Glutamatergic neuron (in vitro differentiated cells): ENCODE measurements at regions not wholly inside any gene's neighbourhood (a gene's known extent, or its start where the extent isn't known, plus 50 kb on each side); places are given as distances from the start of the nearest gene placed in this dataset.
"Not testable (repeated sequence)": the region's sequence is repeated elsewhere in the genome, so short reads cannot be mapped to it uniquely, and the experiment has no call there.

Experiments
- DNase-seq: peaks from one replicate; pipeline ENCODE4 v3.0.0; 2022
- H3K27ac Mint-ChIP-seq: one replicate; pipeline ENCODE4 v1.8.0; 2020; ENCODE audit warnings: mild to moderate bottlenecking, mixed read lengths, inconsistent platforms; ENCODE audit not compliant: unreplicated experiment
- H3K27me3 Mint-ChIP-seq: one replicate; pipeline ENCODE4 v1.8.0; 2020; ENCODE audit warnings: mild to moderate bottlenecking, moderate library complexity, mixed read lengths, inconsistent platforms; ENCODE audit not compliant: unreplicated experiment
- H3K36me3 Mint-ChIP-seq: one replicate; pipeline ENCODE4 v1.8.0; 2020; ENCODE audit warnings: mild to moderate bottlenecking, mixed read lengths, inconsistent platforms; ENCODE audit not compliant: unreplicated experiment
- H3K4me1 Mint-ChIP-seq: one replicate; pipeline ENCODE4 v1.8.0; 2020; ENCODE audit warnings: mild to moderate bottlenecking, low read depth, mixed read lengths, inconsistent platforms; ENCODE audit not compliant: unreplicated experiment
- H3K4me3 Mint-ChIP-seq: one replicate; pipeline ENCODE4 v1.8.0; 2020; ENCODE audit warnings: mild to moderate bottlenecking, mixed read lengths, inconsistent platforms; ENCODE audit not compliant: unreplicated experiment
- H3K9me3 Mint-ChIP-seq: one replicate; pipeline ENCODE4 v1.8.0; 2020; ENCODE audit warnings: mild to moderate bottlenecking, moderate library complexity, mixed read lengths, inconsistent platforms; ENCODE audit not compliant: unreplicated experiment
- CTCF ChIP-seq: fragments of 200-600 bp; sonication (generic); IDR thresholded peaks from one replicate; pipeline ENCODE4 v1.5.0; 2021; ENCODE audit not compliant: partially characterized antibody, unreplicated experiment

DNA sequence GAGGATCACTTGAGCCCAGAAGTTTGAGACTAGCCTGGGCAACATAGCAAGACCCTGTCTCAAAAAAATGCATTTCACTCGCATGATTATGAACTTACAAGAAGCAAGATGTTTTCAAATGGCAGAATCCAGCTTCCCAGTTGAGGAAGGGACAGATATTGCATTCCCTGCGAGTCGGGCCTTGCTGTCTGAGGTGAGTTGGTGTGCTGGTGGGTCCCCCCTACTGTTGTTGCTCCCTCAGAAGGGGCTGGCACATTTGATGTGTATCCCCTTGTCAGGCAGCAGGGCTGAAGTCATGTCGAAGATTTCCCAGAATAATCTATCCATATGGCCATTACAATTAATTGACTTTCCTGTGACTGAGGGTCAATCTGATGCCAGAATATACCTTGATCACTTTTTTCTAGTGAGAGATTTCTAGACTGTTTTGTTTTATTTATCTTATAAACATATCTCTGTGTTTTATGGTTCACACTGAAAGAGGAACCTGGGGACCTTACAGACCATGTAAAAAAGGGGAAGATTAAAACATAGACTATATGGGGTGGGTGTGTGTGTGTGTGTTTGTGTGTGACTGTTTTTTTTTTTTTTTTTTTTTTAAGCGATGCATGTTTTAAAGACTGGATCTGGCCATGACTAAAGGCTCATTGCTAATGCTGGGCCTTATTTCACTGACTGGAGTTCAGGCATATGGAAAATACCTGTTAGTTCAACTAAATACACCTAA lies 112.1 kb upstream of the MRPS22 start:
- no peaks in the 10 kb centered on the region for H3K27me3 Mint-ChIP-seq
- DNase-seq = no peak
- H3K36me3 Mint-ChIP-seq = no peaks in the 10 kb centered on the region
- no peaks in the 10 kb centered on the region for H3K4me1 Mint-ChIP-seq
- H3K9me3 Mint-ChIP-seq = no peaks in the 10 kb centered on the region
- no peak for TF ChIP-seq CTCF
- H3K4me3 Mint-ChIP-seq = no peak overlapping the region
- no peak overlapping the region for H3K27ac Mint-ChIP-seq

DNA sequence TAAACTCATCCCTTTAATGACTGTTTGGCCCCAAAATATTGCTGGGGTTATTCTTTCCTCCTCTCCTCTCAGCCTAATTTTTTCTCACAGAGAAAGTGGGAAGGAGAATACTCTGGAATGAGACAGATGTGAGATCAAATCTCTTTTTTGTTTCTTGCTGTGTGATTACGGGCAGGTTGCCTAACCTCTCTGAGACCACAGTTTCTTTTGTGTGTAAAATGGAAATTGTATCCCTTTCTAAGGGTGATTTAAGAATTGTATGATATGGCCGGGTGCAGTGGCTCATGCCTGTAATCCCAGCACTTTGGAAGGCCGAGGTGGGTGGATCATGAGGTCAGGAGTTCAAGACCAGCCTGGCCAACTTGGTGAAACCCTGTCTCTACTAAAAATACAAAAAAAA lies 111.5 kb upstream of the MRPS22 start:
- not testable (repeated sequence) for H3K4me1 Mint-ChIP-seq, H3K27me3 Mint-ChIP-seq, H3K4me3 Mint-ChIP-seq, H3K9me3 Mint-ChIP-seq, H3K36me3 Mint-ChIP-seq, H3K27ac Mint-ChIP-seq, DNase-seq

DNA sequence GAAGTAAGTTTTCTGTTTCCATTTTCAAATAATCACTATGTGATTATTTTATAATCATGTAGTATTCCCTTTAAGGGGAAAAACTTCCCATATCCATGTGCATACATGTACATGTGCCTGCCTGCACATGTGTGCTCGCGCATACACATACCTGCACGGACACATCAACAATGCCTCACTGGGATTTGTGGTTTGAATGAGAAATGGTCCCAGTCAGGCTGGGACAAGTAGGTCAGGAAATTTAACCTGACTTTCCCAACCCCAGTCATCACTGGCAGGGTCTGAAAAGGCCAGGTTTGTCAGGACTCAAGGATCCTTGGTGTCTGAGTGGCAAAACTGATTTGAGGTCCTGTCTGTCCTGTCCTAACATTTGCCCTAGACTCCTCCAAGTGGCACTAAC lies 109.3 kb upstream of the MRPS22 start:
- no peak overlapping the region for H3K4me3 Mint-ChIP-seq
- no peak for TF ChIP-seq CTCF
- H3K27ac Mint-ChIP-seq = no peak overlapping the region
- no peaks in the 10 kb centered on the region for H3K9me3 Mint-ChIP-seq
- no peak for DNase-seq
- no peaks in the 10 kb centered on the region for H3K4me1 Mint-ChIP-seq
- peaks cover 1% of the 10 kb centered on the region for H3K27me3 Mint-ChIP-seq
- H3K36me3 Mint-ChIP-seq = no peaks in the 10 kb centered on the region

GRCh38 chr3:139235192-139235591 lies 108.6 kb upstream of the MRPS22 start:
- no peak for TF ChIP-seq CTCF
- Mint-ChIP-seq H3K9me3 (no peaks in the 10 kb centered on the region), H3K27ac (no peak overlapping the region), H3K36me3 (no peaks in the 10 kb centered on the region), H3K27me3 (peaks cover 1% of the 10 kb centered on the region), H3K4me1 (no peaks in the 10 kb centered on the region), H3K4me3 (no peak overlapping the region)
- DNase-seq = no peak

GRCh38 chr3:139236336-139236735 lies 107.5 kb upstream of the MRPS22 start:
- Mint-ChIP-seq H3K4me1 (no peaks in the 10 kb centered on the region), H3K36me3 (no peaks in the 10 kb centered on the region), H3K27ac (no peak overlapping the region), H3K9me3 (no peaks in the 10 kb centered on the region), H3K4me3 (no peak overlapping the region), H3K27me3 (peaks cover 1% of the 10 kb centered on the region)
- DNase-seq = no peak
- no peak for TF ChIP-seq CTCF
